Natural killer cell (primary cell): ENCODE measurements at regions not wholly inside any gene's neighbourhood (a gene's known extent, or its start where the extent isn't known, plus 50 kb on each side); places are given as distances from the start of the nearest gene placed in this dataset.

Experiments used
- ATAC-seq, 3 donors: fragments of 150-1000 bp in 2 of 3; fragments of 200-7000 bp in 1 of 3; cut with Tn5 transposase; 1 replicate in 1 of 3; 2 replicates in 2 of 3; pipeline ENCODE4 v1.10.0; 2021; ENCODE audit warnings: mild to moderate bottlenecking in 2 of 3, moderate library complexity in 2 of 3
- DNase-seq, 2 donors: peaks; one replicate each; pipeline versions ENCODE4 v3.0.0 to v3.0.0-alpha.2; 2013 to 2021; ENCODE audit warnings: mixed read lengths in 1 of 2
- H3K27ac ChIP-seq: one replicate; pipeline ENCODE4 v1.5.1; 2013; ENCODE audit warnings: mild to moderate bottlenecking, low read length
- H3K27me3 ChIP-seq: one replicate; pipeline ENCODE4 v1.6.1; 2013; ENCODE audit warnings: low read length; ENCODE audit not compliant: control insufficient read depth, insufficient read depth
- H3K36me3 ChIP-seq: one replicate; pipeline ENCODE4 v1.6.1; 2013; ENCODE audit warnings: low read length; ENCODE audit not compliant: control insufficient read depth, insufficient read depth
- H3K4me1 ChIP-seq: one replicate; pipeline ENCODE4 v1.6.1; 2013; ENCODE audit warnings: low read length; ENCODE audit not compliant: control insufficient read depth, insufficient read depth
- H3K4me3 ChIP-seq: one replicate; pipeline ENCODE4 v1.5.1; 2013; ENCODE audit warnings: low read length
- H3K9me3 ChIP-seq: one replicate; pipeline ENCODE4 v1.6.1; 2013; ENCODE audit warnings: low read length; ENCODE audit not compliant: control insufficient read depth, insufficient read depth
- H3K27ac Mint-ChIP-seq, 2 donors: one replicate each; pipeline ENCODE4 v1.8.0; 2022; ENCODE audit warnings: mild to moderate bottlenecking in 2 of 2, mixed read lengths in 2 of 2, moderate library complexity in 1 of 2
- H3K27me3 Mint-ChIP-seq, 2 donors: one replicate each; pipeline ENCODE4 v1.8.0; 2022; ENCODE audit warnings: low read depth in 2 of 2, mixed read lengths in 2 of 2
- H3K36me3 Mint-ChIP-seq: one replicate; pipeline ENCODE4 v1.8.0; 2022; ENCODE audit warnings: mixed read lengths
- H3K4me1 Mint-ChIP-seq, 2 donors: one replicate each; pipeline ENCODE4 v1.8.0; 2022; ENCODE audit warnings: mixed read lengths in 2 of 2
- H3K4me3 Mint-ChIP-seq: one replicate; pipeline ENCODE4 v1.8.0; 2022; ENCODE audit warnings: mild to moderate bottlenecking, moderate library complexity, mixed read lengths
- H3K9me3 Mint-ChIP-seq, 2 donors: one replicate each; pipeline ENCODE4 v1.8.0; 2022; ENCODE audit warnings: mixed read lengths in 2 of 2
- CTCF ChIP-seq: fragments of 200-600 bp; IDR thresholded peaks from one replicate; pipeline ENCODE4 v1.8.0; 2022; ENCODE audit warnings: antibody characterized with exemption
- WGBS: methylation state at CpG from one replicate; pipeline ENCODE4 v1.1.7; 2013; ENCODE audit warnings: missing lambda C conversion rate; ENCODE audit not compliant: insufficient coverage; 5-methylcytosine and 5-hydroxymethylcytosine counted together
- intact Hi-C: fragments of 100-400 bp; cut with micrococcal nuclease; formaldehyde crosslinking; loops from one replicate; pipeline ENCODE4 v1.14.2; 2022

DNA sequence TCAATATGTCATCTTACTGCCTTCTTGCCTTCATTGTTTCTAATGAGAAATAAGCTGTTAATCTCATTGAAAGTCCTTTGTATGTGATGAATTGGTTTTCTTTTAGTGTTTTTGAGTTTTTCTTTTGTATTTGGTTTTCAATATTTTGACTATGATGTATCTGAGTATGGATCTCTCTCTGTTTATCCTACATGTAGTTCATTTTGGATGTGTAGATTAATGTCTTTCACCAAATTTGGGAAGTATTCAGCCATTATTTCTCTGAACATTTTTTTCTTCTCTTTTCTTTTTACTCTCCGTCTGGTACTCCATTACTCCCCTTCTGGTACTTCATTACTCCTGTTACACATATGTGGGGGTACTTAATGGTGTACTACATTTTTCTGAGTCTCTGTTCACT, 103.3 kb upstream of the ADRA1D start:
- Histone ChIP-seq H3K36me3 (no peaks in the 10 kb centered on the region), H3K9me3 (no peaks in the 10 kb centered on the region), H3K27ac (no peak overlapping the region), H3K4me3 (no peak overlapping the region), H3K4me1 (no peaks in the 10 kb centered on the region), H3K27me3 (peaks cover 2% of the 10 kb centered on the region)
- DNase-seq = no peak
- H3K36me3 Mint-ChIP-seq = peaks cover 7% of the 10 kb centered on the region
- no peak for TF ChIP-seq CTCF
- H3K27ac Mint-ChIP-seq = no peak overlapping the region
- H3K4me3 Mint-ChIP-seq = no peak overlapping the region
- ATAC-seq = no peak
- H3K9me3 Mint-ChIP-seq = peaks cover 0 to 3% of the 10 kb centered on the region in 2 donors
- intact Hi-C loops = no loop called here
- no peaks in the 10 kb centered on the region for H3K4me1 Mint-ChIP-seq
- WGBS = no CpG with 5 or more reads among the region's 1 CpG
- peaks cover 18 to 45% of the 10 kb centered on the region in 2 donors for H3K27me3 Mint-ChIP-seq

DNA sequence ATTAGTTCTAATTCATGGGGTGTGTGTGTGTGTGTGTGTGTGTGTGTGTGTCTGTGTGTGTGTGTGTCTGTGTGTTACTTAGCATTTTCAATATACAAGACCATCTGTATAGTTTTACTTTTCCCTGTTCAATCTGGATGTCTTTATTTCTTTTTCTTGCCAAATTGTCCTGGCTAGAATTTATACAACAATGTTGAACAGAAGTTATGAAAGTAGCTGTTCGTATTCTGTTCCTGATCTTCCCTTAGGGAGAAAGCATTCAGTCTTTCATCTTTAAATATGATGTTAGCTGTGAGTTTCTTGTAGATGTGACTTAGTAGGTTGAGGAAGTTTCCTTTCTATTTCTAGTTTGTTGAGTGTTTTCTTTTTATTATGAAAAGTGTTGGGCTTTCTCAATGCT, 101.0 kb upstream of the ADRA1D start:
- intact Hi-C loops = no loop called here
- H3K4me1 ChIP-seq = no peaks in the 10 kb centered on the region
- no peaks in the 10 kb centered on the region for H3K36me3 ChIP-seq
- DNase-seq (no peak), ATAC-seq (no peak)
- H3K27ac ChIP-seq = no peak overlapping the region
- H3K27me3 Mint-ChIP-seq = peaks cover 21 to 43% of the 10 kb centered on the region in 2 donors
- peaks cover 2% of the 10 kb centered on the region for H3K27me3 ChIP-seq
- no peak overlapping the region for H3K4me3 ChIP-seq
- no peak overlapping the region for H3K4me3 Mint-ChIP-seq
- WGBS = 100% methylated on average over 1 of the region's 1 CpG
- peaks cover 0 to 3% of the 10 kb centered on the region in 2 donors for H3K9me3 Mint-ChIP-seq
- H3K9me3 ChIP-seq = no peaks in the 10 kb centered on the region
- H3K27ac Mint-ChIP-seq = no peak overlapping the region
- no peaks in the 10 kb centered on the region for H3K4me1 Mint-ChIP-seq
- no peak for TF ChIP-seq CTCF
- H3K36me3 Mint-ChIP-seq = peaks cover 7% of the 10 kb centered on the region

DNA sequence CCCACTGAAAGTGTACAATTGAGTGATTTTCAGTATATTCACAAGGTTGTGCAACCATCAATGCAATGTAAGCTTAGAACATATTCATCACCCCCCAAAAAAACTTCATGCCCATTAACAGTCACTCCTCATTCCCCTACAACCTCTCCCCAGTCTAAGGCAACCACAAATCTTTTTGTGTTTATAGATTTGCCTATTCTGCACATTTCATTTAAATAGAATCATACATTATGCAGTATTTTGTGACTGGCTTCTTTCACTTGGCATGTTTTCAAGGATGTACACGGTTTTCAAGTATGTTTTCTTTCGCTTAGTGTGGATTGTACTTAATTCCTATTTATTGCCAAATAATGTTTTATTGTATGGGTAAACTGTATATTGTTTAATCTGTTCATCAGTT, 95.6 kb upstream of the ADRA1D start:
- Histone ChIP-seq H3K27me3 (no peaks in the 10 kb centered on the region), H3K9me3 (no peaks in the 10 kb centered on the region), H3K4me1 (no peaks in the 10 kb centered on the region), H3K4me3 (no peak overlapping the region), H3K36me3 (no peaks in the 10 kb centered on the region), H3K27ac (no peak overlapping the region)
- no peaks in the 10 kb centered on the region for H3K36me3 Mint-ChIP-seq
- intact Hi-C loops = no loop called here
- ATAC-seq = no peak
- no peaks in the 10 kb centered on the region for H3K9me3 Mint-ChIP-seq
- H3K27ac Mint-ChIP-seq = no peak overlapping the region
- WGBS = 100% methylated on average over 1 of the region's 2 CpGs
- no peak overlapping the region for H3K4me3 Mint-ChIP-seq
- H3K4me1 Mint-ChIP-seq = no peaks in the 10 kb centered on the region
- peaks cover 21 to 30% of the 10 kb centered on the region in 2 donors for H3K27me3 Mint-ChIP-seq
- no peak for DNase-seq
- no peak for TF ChIP-seq CTCF

DNA sequence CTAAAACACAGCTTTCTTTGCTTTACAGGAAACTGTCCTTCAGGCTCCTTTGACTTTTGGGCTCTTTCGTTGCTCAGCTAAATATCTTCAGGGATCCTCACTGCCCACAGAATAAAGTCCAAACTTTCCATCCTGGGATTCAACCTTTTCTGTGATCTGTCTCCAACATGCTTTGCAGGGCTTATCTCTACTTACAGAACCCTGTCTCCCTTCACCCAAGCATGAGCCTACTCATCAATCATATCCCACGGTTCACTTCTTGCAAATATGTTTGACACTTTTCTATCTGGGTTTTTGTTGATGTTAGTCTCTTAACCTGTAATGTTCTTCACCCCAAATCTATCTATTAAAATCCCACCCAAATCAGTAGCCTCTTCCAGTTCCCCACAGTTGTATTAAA, 93.5 kb upstream of the ADRA1D start:
- Mint-ChIP-seq H3K4me1 (no peaks in the 10 kb centered on the region), H3K27ac (no peak overlapping the region), H3K27me3 (peaks cover 16 to 29% of the 10 kb centered on the region in 2 donors), H3K9me3 (no peaks in the 10 kb centered on the region), H3K36me3 (no peaks in the 10 kb centered on the region), H3K4me3 (no peak overlapping the region)
- 53% methylated on average over 2 of the region's 2 CpGs for WGBS
- H3K4me1 ChIP-seq = no peaks in the 10 kb centered on the region
- no peaks in the 10 kb centered on the region for H3K36me3 ChIP-seq
- no peak for TF ChIP-seq CTCF
- H3K27ac ChIP-seq = no peak overlapping the region
- intact Hi-C loops = no loop called here
- H3K27me3 ChIP-seq = no peaks in the 10 kb centered on the region
- H3K9me3 ChIP-seq = no peaks in the 10 kb centered on the region
- no peak for DNase-seq
- ATAC-seq = no peak
- no peak overlapping the region for H3K4me3 ChIP-seq
